HepG2 (cell line): ENCODE measurements at regions not wholly inside any gene's neighbourhood (a gene's known extent, or its start where the extent isn't known, plus 50 kb on each side); places are given as distances from the start of the nearest gene placed in this dataset.

Experiments used
- ATAC-seq: fragments of 200-7000 bp; cut with Tn5 transposase; 3 replicates; pipeline ENCODE4 v1.9.1; 2020; ENCODE audit warnings: mild to moderate bottlenecking, moderate library complexity
- BruUV-seq: library from RNA; stranded (reverse); fragments of 400-500 nt; replicated peaks from 2 replicates; lab custom pipeline; 2021; lab: Mats Ljungman, UMichigan
- CTCF ChIA-PET: fragments of 300-600 bp; formaldehyde crosslinking; extraction: SDS; loops from one replicate; lab custom pipeline; 2021; ENCODE audit warnings: low total read pairs, inconsistent platforms, low intra/inter-chr PET ratio; lab: Yijun Ruan, JAX
- POLR2A ChIA-PET: fragments of 350-600 bp; sonication (Branson Sonifier 250); formaldehyde crosslinking; loops from one replicate; lab custom pipeline; 2020; ENCODE audit warnings: antibody characterized with exemption, inconsistent platforms; lab: Yijun Ruan, JAX
- DNase-seq: peaks from one replicate; pipeline ENCODE4 v3.0.0-alpha.2; 2015; ENCODE audit warnings: low spot score
- FAIRE-seq: peaks from 3 replicates; lab custom pipeline; 2011; peaks lifted over from hg19 to GRCh38; lab: Jason Lieb, UNC
- H2AFZ ChIP-seq: one replicate; pipeline ENCODE4 v1.6.1; 2011; ENCODE audit warnings: low read length, inconsistent platforms
- H3K27ac ChIP-seq: fragments of 300-600 bp; 3 replicates; pipeline ENCODE4 v1.8.0; 2011; ENCODE audit warnings: mixed run types, mild to moderate bottlenecking, mixed read lengths, low read length, inconsistent platforms; ENCODE audit not compliant: insufficient read depth; ENCODE audit errors: extremely low read length
- H3K27me3 ChIP-seq, 2 experiments: fragments of 200-600 bp in 1 of 2; 2 replicates in 1 of 2; 3 replicates in 1 of 2; pipeline versions ENCODE4 v1.6.0 to v1.8.0; 2011; ENCODE audit warnings: low read length in 2 of 2, mild to moderate bottlenecking in 2 of 2, moderate library complexity in 2 of 2, inconsistent platforms in 1 of 2; ENCODE audit not compliant: insufficient read depth in 2 of 2, control insufficient read depth in 1 of 2
- H3K36me3 ChIP-seq, 2 experiments: fragments of 200-600 bp in 1 of 2; replicated peaks in 1 of 2; 2 replicates in 1 of 2; 3 replicates in 1 of 2; pipeline versions ENCODE4 v1.5.1 to v1.8.0; 2011; ENCODE audit warnings: low read length in 2 of 2, inconsistent platforms in 1 of 2; ENCODE audit not compliant: insufficient read depth in 2 of 2, control insufficient read depth in 1 of 2
- H3K4me1 ChIP-seq: 2 replicates; pipeline ENCODE4 v1.5.1; 2012; ENCODE audit warnings: low read length, inconsistent platforms; ENCODE audit not compliant: insufficient read depth
- H3K4me2 ChIP-seq: 2 replicates; pipeline ENCODE4 v1.6.0; 2011; ENCODE audit warnings: low read depth, low read length, inconsistent platforms
- H3K4me3 ChIP-seq, 3 experiments: fragments of 200-600 bp in 1 of 3; sonication (generic), shearing (Covaris generic) in 1 of 3; replicated peaks in 1 of 3; 2 replicates each; pipeline ENCODE4 v1.5.1; 2011 to 2016; ENCODE audit warnings: low read length in 3 of 3, inconsistent platforms in 2 of 3, low read depth in 2 of 3, mild to moderate bottlenecking in 2 of 3, control low read depth in 1 of 3, mixed read lengths in 1 of 3; ENCODE audit not compliant: insufficient read depth in 1 of 3
- H3K79me2 ChIP-seq: one replicate; pipeline ENCODE4 v1.6.1; 2011; ENCODE audit warnings: low read length, inconsistent platforms; ENCODE audit not compliant: insufficient read depth
- H3K9ac ChIP-seq: 2 replicates; pipeline ENCODE4 v1.6.0; 2011; ENCODE audit warnings: mild to moderate bottlenecking, low read depth, low read length, inconsistent platforms; ENCODE audit not compliant: insufficient read depth
- H3K9me3 ChIP-seq: 2 replicates; pipeline ENCODE4 v1.5.1; 2012; ENCODE audit warnings: mild to moderate bottlenecking, low read length
- H4K20me1 ChIP-seq: 2 replicates; pipeline ENCODE4 v1.6.0; 2011; ENCODE audit warnings: inconsistent platforms, mild to moderate bottlenecking, low read length, moderate library complexity; ENCODE audit not compliant: insufficient read depth
- CBX2 ChIP-seq, 2 experiments: fragments of 200-600 bp in 1 of 2; sonication (generic); formaldehyde crosslinking in 1 of 2; IDR thresholded peaks; 2 replicates each; pipeline versions ENCODE4 v1.7.0 to v1.8.1; 2018 to 2022; ENCODE audit warnings: low read depth in 2 of 2, low read length in 1 of 2, mild to moderate bottlenecking in 1 of 2, missing genetic modification reagents in 1 of 2
- GATAD1 ChIP-seq: IDR thresholded peaks from 2 replicates; pipeline ENCODE4 v1.6.1; 2016; ENCODE audit warnings: missing genetic modification reagents, missing compliant biosample characterization
- GTF3A ChIP-seq: sonication (generic); formaldehyde crosslinking; conservative IDR thresholded peaks from 2 replicates; pipeline ENCODE4 v1.4.0; 2020; ENCODE audit warnings: mild to moderate bottlenecking, missing genetic modification reagents
- PHB2 ChIP-seq: fragments of 450-650 bp; IDR thresholded peaks from 2 replicates; pipeline ENCODE4 v1.6.1; 2018; ENCODE audit not compliant: partially characterized antibody
- REPIN1 ChIP-seq: sonication (generic); formaldehyde crosslinking; IDR thresholded peaks from 2 replicates; pipeline ENCODE4 v1.8.0; 2022; ENCODE audit warnings: missing genetic modification reagents, low read depth, mild to moderate bottlenecking, borderline replicate concordance
- SALL2 ChIP-seq: sonication (generic); formaldehyde crosslinking; IDR thresholded peaks from 2 replicates; pipeline ENCODE4 v1.8.1; 2023; ENCODE audit warnings: mild to moderate bottlenecking, missing genetic modification reagents, inconsistent platforms
- SAP130 ChIP-seq: IDR thresholded peaks from 2 replicates; pipeline ENCODE4 v1.6.1; 2016; ENCODE audit warnings: low read depth
- TCF7 ChIP-seq: sonication (generic); IDR thresholded peaks from 2 replicates; pipeline ENCODE4 v1.6.1; 2016; ENCODE audit warnings: antibody characterized with exemption, low read depth
- TCF7L2 ChIP-seq: IDR thresholded peaks from 2 replicates; pipeline ENCODE4 v1.6.1; 2011; ENCODE audit warnings: mild to moderate bottlenecking, low read depth, low read length, moderate library complexity
- ZNF225 ChIP-seq: sonication (generic); formaldehyde crosslinking; IDR thresholded peaks from 2 replicates; pipeline ENCODE4 v1.4.0; 2020; ENCODE audit warnings: mild to moderate bottlenecking, missing genetic modification reagents
- ZNF792 ChIP-seq: IDR thresholded peaks from 2 replicates; pipeline ENCODE4 v1.6.1; 2016
- ZNF891 ChIP-seq: sonication (generic); formaldehyde crosslinking; IDR thresholded peaks from 2 replicates; pipeline ENCODE4 v1.5.0; 2020; ENCODE audit warnings: mild to moderate bottlenecking, missing genetic modification reagents
- WGBS: methylation state at CpG from one replicate; pipeline ENCODE4 v1.1.6; 2017; ENCODE audit warnings: low lambda C conversion rate; 5-methylcytosine and 5-hydroxymethylcytosine counted together
- in situ Hi-C: cut with HindIII; loops from 2 replicates; pipeline ENCODE4 v1.10.0; 2017; ENCODE audit warnings: low pct_unique_long_range_greater_than_20kb; ENCODE audit not compliant: extremely low pct_ligation_motif_present
- intact Hi-C: fragments of 100-400 bp; cut with micrococcal nuclease; formaldehyde crosslinking; loops from one replicate; pipeline ENCODE4 v1.10.0; 2022; ENCODE audit not compliant: unreplicated experiment
- TF ChIP-seq, protein P1 (sequence below): sonication (generic); formaldehyde crosslinking; IDR thresholded peaks from 2 replicates; pipeline ENCODE4 v1.5.0; 2020; ENCODE audit warnings: missing genetic modification reagents
- TF ChIP-seq, protein P2 (sequence below): sonication (generic); formaldehyde crosslinking; IDR thresholded peaks from 2 replicates; pipeline ENCODE4 v1.5.0; 2020; ENCODE audit warnings: missing genetic modification reagents
- TF ChIP-seq, protein P3 (sequence below): sonication (generic); IDR thresholded peaks from 2 replicates; pipeline ENCODE4 v1.6.1; 2016; ENCODE audit warnings: low read depth, borderline replicate concordance
- TF ChIP-seq, protein P4 (sequence below): sonication (generic); formaldehyde crosslinking; IDR thresholded peaks from 2 replicates; pipeline ENCODE4 v1.5.0; 2020; ENCODE audit warnings: mild to moderate bottlenecking, missing genetic modification reagents

DNA sequence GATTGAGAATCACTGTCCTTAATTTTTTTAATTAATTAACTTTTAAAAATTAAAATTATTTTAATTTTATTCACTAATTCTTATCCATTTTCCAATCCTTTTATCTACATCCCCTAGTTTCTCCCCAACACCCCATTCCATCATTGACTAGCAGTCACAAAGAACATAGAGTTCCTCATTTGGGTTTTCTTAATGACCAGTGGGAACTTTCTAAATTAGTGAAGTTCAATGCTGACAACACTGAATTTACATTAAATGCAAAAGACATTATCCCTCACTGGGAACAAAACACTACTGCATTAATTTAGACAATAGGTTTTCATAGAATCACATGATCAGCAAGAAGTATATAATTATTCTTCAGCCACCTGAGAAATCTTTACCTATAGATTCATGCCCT, 80.6 kb upstream of the GLS start:
- ChIA-PET CTCF (no interaction called here), POLR2A (interaction anchor here (1.7 kb wide), 1 partner anchor 10 kb away, joined by 7 read pairs; no protein-coding TSS in a partner anchor)
- Histone ChIP-seq H3K36me3 (no peaks in the 10 kb centered on the region), H3K79me2 (peaks cover 2% of the 10 kb centered on the region), H3K9me3 (no peaks in the 10 kb centered on the region), H3K4me1 (peaks cover 11% of the 10 kb centered on the region), H4K20me1 (no peaks in the 10 kb centered on the region), H3K27me3 (no peaks in the 10 kb centered on the region), H3K27ac (no peak overlapping the region), H3K4me3 (no peak overlapping the region)
- intact Hi-C loops, result loop anchor here (10.0 kb wide), 1 partner anchor 265 kb away; the partner anchor contains the start of gene NEMP2
- no TSS peak for BruUV-seq
- DNase-seq, result no peak
- TF ChIP-seq CBX2 (IDR thresholded peaks at IDR 0.05; ENCODE audit: low read depth, low read length), result no peak
- no peak for TF ChIP-seq CBX2 (CRISPR knock-in tag; IDR thresholded peaks at IDR 0.05; ENCODE audit: low read depth)
- TF ChIP-seq ZNF792 (CRISPR knock-in tag), result no peak
- no peak for TF ChIP-seq GATAD1 (CRISPR knock-in tag)
- no peak for TF ChIP-seq GTF3A (CRISPR knock-in tag)
- no peak for TF ChIP-seq ZNF225
- TF ChIP-seq, protein P1, sequence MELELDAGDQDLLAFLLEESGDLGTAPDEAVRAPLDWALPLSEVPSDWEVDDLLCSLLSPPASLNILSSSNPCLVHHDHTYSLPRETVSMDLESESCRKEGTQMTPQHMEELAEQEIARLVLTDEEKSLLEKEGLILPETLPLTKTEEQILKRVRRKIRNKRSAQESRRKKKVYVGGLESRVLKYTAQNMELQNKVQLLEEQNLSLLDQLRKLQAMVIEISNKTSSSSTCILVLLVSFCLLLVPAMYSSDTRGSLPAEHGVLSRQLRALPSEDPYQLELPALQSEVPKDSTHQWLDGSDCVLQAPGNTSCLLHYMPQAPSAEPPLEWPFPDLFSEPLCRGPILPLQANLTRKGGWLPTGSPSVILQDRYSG (CRISPR knock-in tag), result no peak
- TF ChIP-seq, all 625 proteins: peak for 0
- FAIRE-seq (no peak), ATAC-seq (no peak)
- Histone ChIP-seq H3K4me2 (no peak overlapping the region), H2AFZ (no peak overlapping the region), H3K9ac (no peak overlapping the region)
- in situ Hi-C loops, result no loop called here

DNA sequence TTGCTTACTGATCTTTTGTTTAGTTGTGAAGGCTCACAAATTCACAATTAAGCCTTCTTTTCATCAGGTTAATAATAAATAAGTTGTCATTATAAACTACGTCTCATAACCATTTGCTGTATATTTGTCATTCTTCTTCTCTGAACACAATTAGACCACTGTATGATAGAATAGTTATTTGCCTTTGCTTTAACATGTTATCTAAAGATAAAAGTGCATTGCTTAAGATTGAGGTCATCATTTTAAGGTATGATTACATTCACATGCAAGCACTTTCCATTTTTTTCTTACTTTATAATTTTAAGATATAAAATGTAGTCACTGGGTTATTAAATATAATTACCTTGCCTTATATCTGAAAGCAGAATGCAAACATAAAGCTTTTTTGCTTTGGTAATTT, 80.1 kb upstream of the GLS start:
- in situ Hi-C loops, result no loop called here
- CTCF ChIA-PET, result no interaction called here
- TF ChIP-seq TCF7 (no peak), SAP130 (no peak), REPIN1 (CRISPR knock-in tag) (no peak), TCF7L2 (no peak), SALL2 (CRISPR knock-in tag) (no peak), ZNF891 (CRISPR knock-in tag) (no peak), PHB2 (no peak)
- TF ChIP-seq, protein P2, sequence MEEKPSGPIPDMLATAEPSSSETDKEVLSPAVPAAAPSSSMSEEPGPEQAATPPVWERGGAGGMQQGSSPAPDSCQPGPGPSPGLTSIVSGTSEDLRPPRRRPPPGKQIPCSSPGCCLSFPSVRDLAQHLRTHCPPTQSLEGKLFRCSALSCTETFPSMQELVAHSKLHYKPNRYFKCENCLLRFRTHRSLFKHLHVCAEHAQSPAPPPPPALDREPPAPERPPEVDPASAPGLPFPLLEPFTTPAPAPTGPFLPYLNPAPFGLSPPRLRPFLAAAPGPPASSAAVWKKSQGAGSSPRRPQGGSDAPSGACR (CRISPR knock-in tag), result no peak
- TF ChIP-seq, protein P3, sequence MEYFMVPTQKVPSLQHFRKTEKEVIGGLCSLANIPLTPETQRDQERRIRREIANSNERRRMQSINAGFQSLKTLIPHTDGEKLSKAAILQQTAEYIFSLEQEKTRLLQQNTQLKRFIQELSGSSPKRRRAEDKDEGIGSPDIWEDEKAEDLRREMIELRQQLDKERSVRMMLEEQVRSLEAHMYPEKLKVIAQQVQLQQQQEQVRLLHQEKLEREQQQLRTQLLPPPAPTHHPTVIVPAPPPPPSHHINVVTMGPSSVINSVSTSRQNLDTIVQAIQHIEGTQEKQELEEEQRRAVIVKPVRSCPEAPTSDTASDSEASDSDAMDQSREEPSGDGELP, result no peak
- TF ChIP-seq, protein P4, sequence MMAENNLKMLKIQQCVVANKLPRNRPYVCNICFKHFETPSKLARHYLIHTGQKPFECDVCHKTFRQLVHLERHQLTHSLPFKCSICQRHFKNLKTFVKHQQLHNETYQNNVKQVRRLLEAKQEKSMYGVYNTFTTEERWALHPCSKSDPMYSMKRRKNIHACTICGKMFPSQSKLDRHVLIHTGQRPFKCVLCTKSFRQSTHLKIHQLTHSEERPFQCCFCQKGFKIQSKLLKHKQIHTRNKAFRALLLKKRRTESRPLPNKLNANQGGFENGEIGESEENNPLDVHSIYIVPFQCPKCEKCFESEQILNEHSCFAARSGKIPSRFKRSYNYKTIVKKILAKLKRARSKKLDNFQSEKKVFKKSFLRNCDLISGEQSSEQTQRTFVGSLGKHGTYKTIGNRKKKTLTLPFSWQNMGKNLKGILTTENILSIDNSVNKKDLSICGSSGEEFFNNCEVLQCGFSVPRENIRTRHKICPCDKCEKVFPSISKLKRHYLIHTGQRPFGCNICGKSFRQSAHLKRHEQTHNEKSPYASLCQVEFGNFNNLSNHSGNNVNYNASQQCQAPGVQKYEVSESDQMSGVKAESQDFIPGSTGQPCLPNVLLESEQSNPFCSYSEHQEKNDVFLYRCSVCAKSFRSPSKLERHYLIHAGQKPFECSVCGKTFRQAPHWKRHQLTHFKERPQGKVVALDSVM (CRISPR knock-in tag), result no peak

More for the DNA sequence above, 80.1 kb upstream of the GLS start:
- BruUV-seq, result no TSS peak
- Histone ChIP-seq H3K9me3 (no peaks in the 10 kb centered on the region), H3K9ac (no peak overlapping the region), H4K20me1 (no peaks in the 10 kb centered on the region), H3K4me1 (peaks cover 16% of the 10 kb centered on the region), H2AFZ (no peak overlapping the region), H3K4me3 (no peak overlapping the region), H3K79me2 (peaks cover 2% of the 10 kb centered on the region), H3K27ac (no peak overlapping the region), H3K4me2 (no peak overlapping the region), H3K36me3 (no peaks in the 10 kb centered on the region), H3K27me3 (no peaks in the 10 kb centered on the region)
- no peak for FAIRE-seq
- no peak for DNase-seq
- 79% methylated on average over 1 of the region's 1 CpG for WGBS
- POLR2A ChIA-PET, result interaction anchor here (1.7 kb wide), 1 partner anchor 9 kb away, joined by 7 read pairs; no protein-coding TSS in a partner anchor
- intact Hi-C loops, result loop anchor here (10.0 kb wide), 1 partner anchor 266 kb away; the partner anchor contains the start of gene NEMP2
- ATAC-seq, result no peak
